ENCODE measurements at regions not wholly inside any gene's neighbourhood (a gene's known extent, or its start where the extent isn't known, plus 50 kb on each side); places are given as distances from the start of the nearest gene placed in this dataset.

DNA sequence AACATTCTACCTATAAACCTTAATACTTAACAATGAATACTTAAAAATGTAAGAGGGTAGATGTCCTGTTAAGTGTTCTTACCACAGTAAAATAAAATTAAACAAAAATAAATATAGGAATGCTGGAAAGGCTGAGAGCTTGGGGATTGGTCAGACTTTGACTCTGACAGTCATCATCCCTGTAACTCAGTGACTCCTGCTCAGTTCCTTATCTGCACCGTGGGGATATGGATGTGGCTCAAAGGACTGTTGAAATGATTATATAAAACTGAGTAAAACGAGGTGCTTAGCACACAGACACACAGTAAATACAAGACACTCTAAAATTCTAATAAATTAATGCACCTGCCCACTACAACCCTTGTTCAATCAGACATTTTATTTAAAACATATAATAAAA lies 338.6 kb downstream of the TMEM114 start:
- 0% methylated on average over 2 of the region's 2 CpGs for WGBS (ENCODE audit: missing lambda C conversion rate)
- no peak for TF ChIP-seq NR3C1 (IDR thresholded peaks at IDR 0.05)
- no peak for TF ChIP-seq EHF (CRISPR knock-in tag; IDR thresholded peaks at IDR 0.05)
- TF ChIP-seq USF2 (IDR thresholded peaks at IDR 0.05) = no peak
- TF ChIP-seq ZFP36 (IDR thresholded peaks at IDR 0.05; ENCODE audit: borderline replicate concordance, partially characterized antibody) = no peak
- no peak for ATAC-seq
- Histone ChIP-seq H3K4me3 (no peak overlapping the region), H3K27ac (no peak overlapping the region), H3K9me3 (no peaks in the 10 kb centered on the region), H3K4me1 (no peaks in the 10 kb centered on the region), H3K4me2 (no peak overlapping the region)
- ChIA-PET POLR2A (no interaction called here), CTCF (no interaction called here)
- no peak for DNase-seq (ENCODE audit: low read depth in 1 of 2, low spot score in 1 of 2)
- FAIRE-seq = no peak

GRCh38 chr16:8251298-8251697 lies 339.0 kb downstream of the TMEM114 start:
- Histone ChIP-seq H3K4me2 (no peak overlapping the region), H3K9me3 (no peaks in the 10 kb centered on the region), H3K4me3 (no peak overlapping the region), H3K4me1 (no peaks in the 10 kb centered on the region), H3K27ac (no peak overlapping the region)
- no peak for TF ChIP-seq HOXB5 (CRISPR knock-in tag; IDR thresholded peaks at IDR 0.05)
- TF ChIP-seq NR3C1 (IDR thresholded peaks at IDR 0.05) = no peak
- no peak for TF ChIP-seq HEYL (CRISPR knock-in tag; IDR thresholded peaks at IDR 0.05)
- TF ChIP-seq POLR2A (IDR thresholded peaks at IDR 0.05; ENCODE audit: low read length) = no peak
- TF ChIP-seq ZNF302 (CRISPR knock-in tag; IDR thresholded peaks at IDR 0.05) = no peak
- TF ChIP-seq, protein P1, sequence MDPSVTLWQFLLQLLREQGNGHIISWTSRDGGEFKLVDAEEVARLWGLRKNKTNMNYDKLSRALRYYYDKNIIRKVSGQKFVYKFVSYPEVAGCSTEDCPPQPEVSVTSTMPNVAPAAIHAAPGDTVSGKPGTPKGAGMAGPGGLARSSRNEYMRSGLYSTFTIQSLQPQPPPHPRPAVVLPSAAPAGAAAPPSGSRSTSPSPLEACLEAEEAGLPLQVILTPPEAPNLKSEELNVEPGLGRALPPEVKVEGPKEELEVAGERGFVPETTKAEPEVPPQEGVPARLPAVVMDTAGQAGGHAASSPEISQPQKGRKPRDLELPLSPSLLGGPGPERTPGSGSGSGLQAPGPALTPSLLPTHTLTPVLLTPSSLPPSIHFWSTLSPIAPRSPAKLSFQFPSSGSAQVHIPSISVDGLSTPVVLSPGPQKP (IDR thresholded peaks at IDR 0.05; ENCODE audit: low read depth, low read length) = no peak
- no peak for TF ChIP-seq JUN (IDR thresholded peaks at IDR 0.05)
- TF ChIP-seq, protein P2, sequence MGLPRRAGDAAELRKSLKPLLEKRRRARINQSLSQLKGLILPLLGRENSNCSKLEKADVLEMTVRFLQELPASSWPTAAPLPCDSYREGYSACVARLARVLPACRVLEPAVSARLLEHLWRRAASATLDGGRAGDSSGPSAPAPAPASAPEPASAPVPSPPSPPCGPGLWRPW (IDR thresholded peaks at IDR 0.05) = no peak
- TF ChIP-seq FOSL2 (IDR thresholded peaks at IDR 0.05) = no peak
- no peak for TF ChIP-seq FOSL2 (CRISPR knock-in tag; IDR thresholded peaks at IDR 0.05)
- TF ChIP-seq FOXS1 (CRISPR knock-in tag; IDR thresholded peaks at IDR 0.05) = no peak
- TF ChIP-seq EHF (CRISPR knock-in tag; IDR thresholded peaks at IDR 0.05) = no peak
- TF ChIP-seq BHLHE40 (IDR thresholded peaks at IDR 0.05; ENCODE audit: low read depth, low read length) = no peak
- no peak for TF ChIP-seq TFCP2L1 (CRISPR knock-in tag; IDR thresholded peaks at IDR 0.05)
- no peak for TF ChIP-seq CBX2 (IDR thresholded peaks at IDR 0.05; ENCODE audit: borderline replicate concordance, low read depth)
- POLR2A ChIA-PET = no interaction called here
- no peak for FAIRE-seq
- DNase-seq (ENCODE audit: low read depth in 1 of 2, low spot score in 1 of 2) = no peak
- 3% methylated on average over 3 of the region's 3 CpGs for WGBS (ENCODE audit: missing lambda C conversion rate)
- CTCF ChIA-PET = no interaction called here
- ATAC-seq = no peak

DNA sequence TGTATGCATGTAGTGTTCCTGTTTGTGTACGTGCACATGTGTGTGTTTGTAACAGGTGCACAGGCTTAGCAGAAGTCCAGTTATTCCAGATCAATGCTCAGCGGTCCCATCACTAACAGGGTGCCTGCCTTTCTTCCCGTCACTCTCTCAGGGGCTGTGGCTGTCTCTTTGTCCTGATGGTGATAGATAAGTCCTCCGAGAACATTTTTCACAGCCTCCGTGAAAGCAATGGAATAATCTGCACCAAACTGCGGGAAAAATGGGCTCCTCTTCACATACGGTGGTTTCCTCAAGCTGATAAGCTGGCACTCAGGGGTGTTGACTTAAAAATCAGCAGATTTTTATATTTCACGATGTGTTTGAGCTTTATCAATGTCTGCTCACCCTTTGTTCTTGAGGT lies 342.3 kb downstream of the TMEM114 start:
- FAIRE-seq (no peak), ATAC-seq (no peak), DNase-seq (ENCODE audit: low read depth in 1 of 2, low spot score in 1 of 2) (no peak)
- Histone ChIP-seq H3K4me3 (no peak overlapping the region), H3K4me1 (no peaks in the 10 kb centered on the region), H3K27ac (no peak overlapping the region), H3K4me2 (no peak overlapping the region), H3K9me3 (no peaks in the 10 kb centered on the region)
- TF ChIP-seq FOSL2 (IDR thresholded peaks at IDR 0.05) (no peak), FOSL2 (CRISPR knock-in tag; IDR thresholded peaks at IDR 0.05) (no peak), CEBPB (IDR thresholded peaks at IDR 0.05) (no peak), TFCP2L1 (CRISPR knock-in tag; IDR thresholded peaks at IDR 0.05) (no peak), SREBF2 (IDR thresholded peaks at IDR 0.05) (no peak)
- WGBS (ENCODE audit: missing lambda C conversion rate) = 8% methylated on average over 8 of the region's 8 CpGs
- POLR2A ChIA-PET = no interaction called here
- CTCF ChIA-PET = no interaction called here

GRCh38 chr16:8243981-8244380 lies 346.3 kb downstream of the TMEM114 start:
- ATAC-seq = no peak
- Histone ChIP-seq H3K4me1 (no peaks in the 10 kb centered on the region), H3K9me3 (no peaks in the 10 kb centered on the region), H3K4me2 (no peak overlapping the region), H3K4me3 (no peak overlapping the region), H3K27ac (no peak overlapping the region)
- TF ChIP-seq HOXA7 (CRISPR knock-in tag; IDR thresholded peaks at IDR 0.05) (no peak), RAD21 (conservative IDR thresholded peaks at IDR 0.05 in 1 of 2, IDR thresholded peaks at IDR 0.05 in 1 of 2) (no peak)
- ChIA-PET CTCF (no interaction called here), POLR2A (no interaction called here)
- DNase-seq (ENCODE audit: low read depth in 1 of 2, low spot score in 1 of 2) = no peak
- FAIRE-seq = no peak
- WGBS (ENCODE audit: missing lambda C conversion rate) = 6% methylated on average over 4 of the region's 4 CpGs

Measured in A549 (cell line).